M059J (cell line): ENCODE measurements at regions not wholly inside any gene's neighbourhood (a gene's known extent, or its start where the extent isn't known, plus 50 kb on each side); places are given as distances from the start of the nearest gene placed in this dataset.

Experiments used
- DNase-seq: peaks from one replicate; pipeline ENCODE4 v3.0.0-alpha.2; 2012; ENCODE audit warnings: low read depth

GRCh38 chr18:41829647-41830516 lies 125.2 kb upstream of the PIK3C3 start:
- peak; percentile 28 for DNase-seq

- no peak for DNase-seq
Observed at GRCh38 chr18:41828137-41828536, 126.9 kb upstream of the PIK3C3 start.

GRCh38 chr18:41820784-41821183 lies 134.2 kb upstream of the PIK3C3 start:
- no peak for DNase-seq

- no peak for DNase-seq
Observed at GRCh38 chr18:41818381-41819355, 136.4 kb upstream of the PIK3C3 start.

- no peak for DNase-seq
Observed at GRCh38 chr18:41814651-41815050, 140.4 kb upstream of the PIK3C3 start.

GRCh38 chr18:41809652-41810051 lies 145.4 kb upstream of the PIK3C3 start:
- no peak for DNase-seq

GRCh38 chr18:41805341-41805740 lies 149.7 kb upstream of the PIK3C3 start:
- DNase-seq: no peak

GRCh38 chr18:41798879-41799278 lies 156.2 kb upstream of the PIK3C3 start:
- DNase-seq: no peak

GRCh38 chr18:41790687-41791086 lies 164.3 kb upstream of the PIK3C3 start:
- no peak for DNase-seq

- no peak for DNase-seq
Observed at GRCh38 chr18:41789001-41789400, 166.0 kb upstream of the PIK3C3 start.

GRCh38 chr18:41783879-41784278 lies 171.2 kb upstream of the PIK3C3 start:
- DNase-seq: no peak

- DNase-seq: no peak
Observed at GRCh38 chr18:41783065-41783818, 171.8 kb upstream of the PIK3C3 start.

GRCh38 chr18:41771973-41772372 lies 183.1 kb upstream of the PIK3C3 start:
- peak; percentile 71 for DNase-seq

GRCh38 chr18:41769265-41769664 lies 185.8 kb upstream of the PIK3C3 start:
- DNase-seq: no peak

- no peak for DNase-seq
Observed at GRCh38 chr18:41768467-41768866, 186.6 kb upstream of the PIK3C3 start.

- peak; percentile 52 for DNase-seq
Observed at GRCh38 chr18:41767960-41768359, 187.1 kb upstream of the PIK3C3 start.

GRCh38 chr18:41765460-41765859 lies 189.6 kb upstream of the PIK3C3 start:
- DNase-seq: no peak

GRCh38 chr18:41763361-41763760 lies 191.7 kb upstream of the PIK3C3 start:
- no peak for DNase-seq

GRCh38 chr18:41761333-41762018 lies 193.6 kb upstream of the PIK3C3 start:
- peak; percentile 95 for DNase-seq

GRCh38 chr18:41758534-41758933 lies 196.5 kb upstream of the PIK3C3 start:
- DNase-seq: no peak

- DNase-seq: peak; percentile 61
Observed at GRCh38 chr18:41756141-41756540, 198.9 kb upstream of the PIK3C3 start.
